Keratinocyte (primary cell): ENCODE measurements at regions not wholly inside any gene's neighbourhood (a gene's known extent, or its start where the extent isn't known, plus 50 kb on each side); places are given as distances from the start of the nearest gene placed in this dataset.

Source experiments
- DNase-seq: peaks from one replicate; pipeline ENCODE4 v3.0.0-alpha.2; 2011; ENCODE audit warnings: low read depth, missing footprints, low spot score
- FAIRE-seq: peaks from 2 replicates; lab custom pipeline; 2011; peaks lifted over from hg19 to GRCh38; lab: Jason Lieb, UNC
- H2AFZ ChIP-seq: 2 replicates; pipeline ENCODE4 v1.6.0; 2012; ENCODE audit warnings: low read length, control low read depth, inconsistent platforms; ENCODE audit not compliant: control insufficient read depth
- H3K27ac ChIP-seq: 2 replicates; pipeline ENCODE4 v1.5.1; 2011; ENCODE audit warnings: low read length; ENCODE audit not compliant: control insufficient read depth, insufficient read depth
- H3K27me3 ChIP-seq: 3 replicates; pipeline ENCODE4 v1.6.0; 2011; ENCODE audit warnings: low read length; ENCODE audit not compliant: control insufficient read depth, insufficient read depth; ENCODE audit errors: extremely low read depth
- H3K36me3 ChIP-seq, 2 experiments: 2 replicates in 1 of 2; 3 replicates in 1 of 2; pipeline ENCODE4 v1.5.1; 2011; ENCODE audit warnings: low read length in 2 of 2, mild to moderate bottlenecking in 1 of 2; ENCODE audit not compliant: control insufficient read depth in 2 of 2, insufficient read depth in 2 of 2; ENCODE audit errors: extremely low read depth in 1 of 2
- H3K4me1 ChIP-seq: 3 replicates; pipeline ENCODE4 v1.5.1; 2011; ENCODE audit warnings: low read length; ENCODE audit not compliant: control insufficient read depth, insufficient read depth; ENCODE audit errors: extremely low read depth
- H3K4me2 ChIP-seq: 3 replicates; pipeline ENCODE4 v1.6.0; 2011; ENCODE audit warnings: low read depth, low read length; ENCODE audit not compliant: control insufficient read depth, insufficient read depth; ENCODE audit errors: extremely low read depth
- H3K4me3 ChIP-seq, 3 experiments: fragments of 200-600 bp in 1 of 3; sonication (generic) in 1 of 3; 2 replicates in 2 of 3; 3 replicates in 1 of 3; pipeline ENCODE4 v1.5.1; 2011 to 2016; ENCODE audit warnings: low read length in 3 of 3, mild to moderate bottlenecking in 3 of 3, control low read depth in 2 of 3, inconsistent platforms in 1 of 3, low read depth in 1 of 3, mixed read lengths in 1 of 3, mixed run types in 1 of 3, moderate library complexity in 1 of 3; ENCODE audit not compliant: control insufficient read depth in 2 of 3, insufficient read depth in 2 of 3; ENCODE audit errors: extremely low read depth in 1 of 3
- H3K79me2 ChIP-seq: 2 replicates; pipeline ENCODE4 v1.6.0; 2012; ENCODE audit warnings: low read length; ENCODE audit not compliant: control insufficient read depth, insufficient read depth
- H3K9ac ChIP-seq: 3 replicates; pipeline ENCODE4 v1.6.0; 2011; ENCODE audit warnings: low read length; ENCODE audit not compliant: control insufficient read depth, insufficient read depth; ENCODE audit errors: extremely low read depth
- H3K9me1 ChIP-seq: 3 replicates; pipeline ENCODE4 v1.6.0; 2011; ENCODE audit warnings: low read length; ENCODE audit not compliant: control insufficient read depth, insufficient read depth; ENCODE audit errors: extremely low read depth
- H3K9me3 ChIP-seq: 2 replicates; pipeline ENCODE4 v1.5.1; 2012; ENCODE audit warnings: low read depth, low read length; ENCODE audit not compliant: control insufficient read depth
- H4K20me1 ChIP-seq: 3 replicates; pipeline ENCODE4 v1.6.0; 2011; ENCODE audit warnings: low read length; ENCODE audit not compliant: control insufficient read depth, insufficient read depth; ENCODE audit errors: extremely low read depth
- EZH2 ChIP-seq: IDR thresholded peaks from one replicate; pipeline ENCODE4 v1.6.1; 2012; ENCODE audit warnings: inconsistent platforms, mild to moderate bottlenecking, low read length, moderate library complexity
- dilution Hi-C: fragments of 300-500 bp; cut with MboI; formaldehyde crosslinking; loops from one replicate; pipeline ENCODE4 v1.7.0; 2020; ENCODE audit warnings: low sequenced_read_pairs; ENCODE audit not compliant: extremely low pct_ligation_motif_present
- TF ChIP-seq, protein P1 (sequence below), 3 experiments: IDR thresholded peaks in 1 of 3; conservative IDR thresholded peaks in 1 of 3; optimal IDR thresholded peaks in 1 of 3; 2 replicates in 2 of 3; 3 replicates in 1 of 3; pipeline versions ENCODE3 to v1.5.1; 2011; ENCODE audit warnings: low read length in 3 of 3, mild to moderate bottlenecking in 3 of 3, moderate library complexity in 2 of 3, control low read depth in 1 of 3, inconsistent platforms in 1 of 3; ENCODE audit not compliant: insufficient read depth in 2 of 3; ENCODE audit errors: extremely low read depth in 1 of 3

DNA sequence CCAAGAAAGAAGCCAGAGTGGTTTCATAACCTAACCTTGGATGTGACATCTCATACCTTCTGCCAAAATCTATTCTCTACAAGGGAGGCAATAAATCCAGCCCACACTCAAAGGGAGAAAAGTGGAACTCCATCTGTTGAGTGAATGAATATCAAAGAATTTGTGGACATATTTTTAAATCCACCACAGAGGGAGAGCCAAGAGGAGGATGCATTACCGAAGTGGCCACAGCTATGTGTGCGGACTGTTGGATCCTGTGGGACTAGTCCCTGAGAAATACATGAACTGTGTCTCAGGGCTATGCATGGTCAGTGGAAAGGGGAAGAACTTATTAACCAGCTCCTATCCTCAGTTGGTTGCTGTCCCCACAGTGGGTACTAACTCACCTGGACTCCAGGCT, 273.9 kb downstream of the NUAK1 start:
- H3K4me1 ChIP-seq = no peaks in the 10 kb centered on the region
- H2AFZ ChIP-seq = no peak overlapping the region
- H3K9me3 ChIP-seq = no peaks in the 10 kb centered on the region
- no peaks in the 10 kb centered on the region for H3K9me1 ChIP-seq
- H3K4me3 ChIP-seq = no peak overlapping the region
- no peak overlapping the region for H3K4me2 ChIP-seq
- H4K20me1 ChIP-seq = no peaks in the 10 kb centered on the region
- dilution Hi-C loops = no loop called here
- H3K27me3 ChIP-seq = no peaks in the 10 kb centered on the region
- no peaks in the 10 kb centered on the region for H3K79me2 ChIP-seq
- FAIRE-seq = no peak
- no peaks in the 10 kb centered on the region for H3K36me3 ChIP-seq
- no peak for DNase-seq
- no peak overlapping the region for H3K9ac ChIP-seq
- H3K27ac ChIP-seq = no peak overlapping the region
- TF ChIP-seq EZH2 = no peak
- TF ChIP-seq, protein P1, sequence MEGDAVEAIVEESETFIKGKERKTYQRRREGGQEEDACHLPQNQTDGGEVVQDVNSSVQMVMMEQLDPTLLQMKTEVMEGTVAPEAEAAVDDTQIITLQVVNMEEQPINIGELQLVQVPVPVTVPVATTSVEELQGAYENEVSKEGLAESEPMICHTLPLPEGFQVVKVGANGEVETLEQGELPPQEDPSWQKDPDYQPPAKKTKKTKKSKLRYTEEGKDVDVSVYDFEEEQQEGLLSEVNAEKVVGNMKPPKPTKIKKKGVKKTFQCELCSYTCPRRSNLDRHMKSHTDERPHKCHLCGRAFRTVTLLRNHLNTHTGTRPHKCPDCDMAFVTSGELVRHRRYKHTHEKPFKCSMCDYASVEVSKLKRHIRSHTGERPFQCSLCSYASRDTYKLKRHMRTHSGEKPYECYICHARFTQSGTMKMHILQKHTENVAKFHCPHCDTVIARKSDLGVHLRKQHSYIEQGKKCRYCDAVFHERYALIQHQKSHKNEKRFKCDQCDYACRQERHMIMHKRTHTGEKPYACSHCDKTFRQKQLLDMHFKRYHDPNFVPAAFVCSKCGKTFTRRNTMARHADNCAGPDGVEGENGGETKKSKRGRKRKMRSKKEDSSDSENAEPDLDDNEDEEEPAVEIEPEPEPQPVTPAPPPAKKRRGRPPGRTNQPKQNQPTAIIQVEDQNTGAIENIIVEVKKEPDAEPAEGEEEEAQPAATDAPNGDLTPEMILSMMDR (optimal IDR thresholded peaks at IDR 0.05 in 1 of 3, IDR thresholded peaks at IDR 0.05 in 1 of 3, conservative IDR thresholded peaks at IDR 0.05 in 1 of 3; ENCODE audit: extremely low read depth in 1 of 3, insufficient read depth in 2 of 3, low read length in 3 of 3) = no peak

- no peaks in the 10 kb centered on the region for H3K9me3 ChIP-seq
- no peaks in the 10 kb centered on the region for H4K20me1 ChIP-seq
- H3K9me1 ChIP-seq = no peaks in the 10 kb centered on the region
- H3K4me3 ChIP-seq = no peak overlapping the region
- FAIRE-seq (no peak), DNase-seq (no peak)
- H3K27me3 ChIP-seq = no peaks in the 10 kb centered on the region
- H3K4me1 ChIP-seq = no peaks in the 10 kb centered on the region
- dilution Hi-C loops = no loop called here
- H3K27ac ChIP-seq = no peak overlapping the region
- H3K36me3 ChIP-seq = no peaks in the 10 kb centered on the region
- no peak overlapping the region for H3K4me2 ChIP-seq
- H3K79me2 ChIP-seq = no peaks in the 10 kb centered on the region
- no peak for TF ChIP-seq EZH2
- TF ChIP-seq, protein P1 (optimal IDR thresholded peaks at IDR 0.05 in 1 of 3, IDR thresholded peaks at IDR 0.05 in 1 of 3, conservative IDR thresholded peaks at IDR 0.05 in 1 of 3; ENCODE audit: extremely low read depth in 1 of 3, insufficient read depth in 2 of 3, low read length in 3 of 3) = no peak
- H3K9ac ChIP-seq = no peak overlapping the region
- no peak overlapping the region for H2AFZ ChIP-seq
These were observed 272.9 kb downstream of the NUAK1 start for GRCh38 chr12:105865886-105866285.
